Keratinocyte (primary cell): ENCODE measurements at regions not wholly inside any gene's neighbourhood (a gene's known extent, or its start where the extent isn't known, plus 50 kb on each side); places are given as distances from the start of the nearest gene placed in this dataset.

Source experiments
- DNase-seq: peaks from one replicate; pipeline ENCODE4 v3.0.0-alpha.2; 2011; ENCODE audit warnings: low read depth, missing footprints, low spot score
- FAIRE-seq: peaks from 2 replicates; lab custom pipeline; 2011; peaks lifted over from hg19 to GRCh38; lab: Jason Lieb, UNC
- H2AFZ ChIP-seq: 2 replicates; pipeline ENCODE4 v1.6.0; 2012; ENCODE audit warnings: low read length, control low read depth, inconsistent platforms; ENCODE audit not compliant: control insufficient read depth
- H3K27ac ChIP-seq: 2 replicates; pipeline ENCODE4 v1.5.1; 2011; ENCODE audit warnings: low read length; ENCODE audit not compliant: control insufficient read depth, insufficient read depth
- H3K27me3 ChIP-seq: 3 replicates; pipeline ENCODE4 v1.6.0; 2011; ENCODE audit warnings: low read length; ENCODE audit not compliant: control insufficient read depth, insufficient read depth; ENCODE audit errors: extremely low read depth
- H3K36me3 ChIP-seq, 2 experiments: 2 replicates in 1 of 2; 3 replicates in 1 of 2; pipeline ENCODE4 v1.5.1; 2011; ENCODE audit warnings: low read length in 2 of 2, mild to moderate bottlenecking in 1 of 2; ENCODE audit not compliant: control insufficient read depth in 2 of 2, insufficient read depth in 2 of 2; ENCODE audit errors: extremely low read depth in 1 of 2
- H3K4me1 ChIP-seq: 3 replicates; pipeline ENCODE4 v1.5.1; 2011; ENCODE audit warnings: low read length; ENCODE audit not compliant: control insufficient read depth, insufficient read depth; ENCODE audit errors: extremely low read depth
- H3K4me2 ChIP-seq: 3 replicates; pipeline ENCODE4 v1.6.0; 2011; ENCODE audit warnings: low read depth, low read length; ENCODE audit not compliant: control insufficient read depth, insufficient read depth; ENCODE audit errors: extremely low read depth
- H3K4me3 ChIP-seq, 3 experiments: fragments of 200-600 bp in 1 of 3; sonication (generic) in 1 of 3; 2 replicates in 2 of 3; 3 replicates in 1 of 3; pipeline ENCODE4 v1.5.1; 2011 to 2016; ENCODE audit warnings: low read length in 3 of 3, mild to moderate bottlenecking in 3 of 3, control low read depth in 2 of 3, inconsistent platforms in 1 of 3, low read depth in 1 of 3, mixed read lengths in 1 of 3, mixed run types in 1 of 3, moderate library complexity in 1 of 3; ENCODE audit not compliant: control insufficient read depth in 2 of 3, insufficient read depth in 2 of 3; ENCODE audit errors: extremely low read depth in 1 of 3
- H3K79me2 ChIP-seq: 2 replicates; pipeline ENCODE4 v1.6.0; 2012; ENCODE audit warnings: low read length; ENCODE audit not compliant: control insufficient read depth, insufficient read depth
- H3K9ac ChIP-seq: 3 replicates; pipeline ENCODE4 v1.6.0; 2011; ENCODE audit warnings: low read length; ENCODE audit not compliant: control insufficient read depth, insufficient read depth; ENCODE audit errors: extremely low read depth
- H3K9me1 ChIP-seq: 3 replicates; pipeline ENCODE4 v1.6.0; 2011; ENCODE audit warnings: low read length; ENCODE audit not compliant: control insufficient read depth, insufficient read depth; ENCODE audit errors: extremely low read depth
- H3K9me3 ChIP-seq: 2 replicates; pipeline ENCODE4 v1.5.1; 2012; ENCODE audit warnings: low read depth, low read length; ENCODE audit not compliant: control insufficient read depth
- H4K20me1 ChIP-seq: 3 replicates; pipeline ENCODE4 v1.6.0; 2011; ENCODE audit warnings: low read length; ENCODE audit not compliant: control insufficient read depth, insufficient read depth; ENCODE audit errors: extremely low read depth
- EZH2 ChIP-seq: IDR thresholded peaks from one replicate; pipeline ENCODE4 v1.6.1; 2012; ENCODE audit warnings: inconsistent platforms, mild to moderate bottlenecking, low read length, moderate library complexity
- dilution Hi-C: fragments of 300-500 bp; cut with MboI; formaldehyde crosslinking; loops from one replicate; pipeline ENCODE4 v1.7.0; 2020; ENCODE audit warnings: low sequenced_read_pairs; ENCODE audit not compliant: extremely low pct_ligation_motif_present
- TF ChIP-seq, protein P1 (sequence below), 3 experiments: IDR thresholded peaks in 1 of 3; conservative IDR thresholded peaks in 1 of 3; optimal IDR thresholded peaks in 1 of 3; 2 replicates in 2 of 3; 3 replicates in 1 of 3; pipeline versions ENCODE3 to v1.5.1; 2011; ENCODE audit warnings: low read length in 3 of 3, mild to moderate bottlenecking in 3 of 3, moderate library complexity in 2 of 3, control low read depth in 1 of 3, inconsistent platforms in 1 of 3; ENCODE audit not compliant: insufficient read depth in 2 of 3; ENCODE audit errors: extremely low read depth in 1 of 3

- dilution Hi-C loops, result no loop called here
- FAIRE-seq, result no peak
These were observed 51.8 kb upstream of the CASZ1 start for GRCh38 chr1:10848109-10848684.

DNA sequence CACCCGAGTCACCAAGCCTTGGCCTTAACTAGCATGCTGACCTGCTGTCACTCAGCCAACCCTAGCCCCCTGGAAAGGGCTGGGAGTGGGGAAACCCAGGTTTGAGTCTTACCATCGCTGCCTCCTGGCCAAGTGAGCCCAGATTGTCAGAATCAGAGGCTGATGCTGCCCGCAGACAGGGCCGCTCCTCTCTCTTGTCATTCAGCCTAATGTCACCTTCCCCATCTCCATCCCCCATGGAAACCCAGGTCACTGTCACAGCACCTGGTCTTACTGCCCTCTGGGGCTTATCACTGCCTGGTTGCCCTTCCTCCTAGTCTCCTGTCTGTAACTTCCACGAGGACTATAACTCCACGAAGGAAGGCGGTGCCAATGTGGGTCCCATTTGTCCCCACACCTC, 53.6 kb upstream of the CASZ1 start:
- H3K4me3 ChIP-seq, result no peak overlapping the region
- no peaks in the 10 kb centered on the region for H3K9me3 ChIP-seq
- FAIRE-seq (no peak), DNase-seq (no peak)
- no peaks in the 10 kb centered on the region for H3K9me1 ChIP-seq
- no peaks in the 10 kb centered on the region for H4K20me1 ChIP-seq
- no peak for TF ChIP-seq EZH2
- TF ChIP-seq, protein P1, sequence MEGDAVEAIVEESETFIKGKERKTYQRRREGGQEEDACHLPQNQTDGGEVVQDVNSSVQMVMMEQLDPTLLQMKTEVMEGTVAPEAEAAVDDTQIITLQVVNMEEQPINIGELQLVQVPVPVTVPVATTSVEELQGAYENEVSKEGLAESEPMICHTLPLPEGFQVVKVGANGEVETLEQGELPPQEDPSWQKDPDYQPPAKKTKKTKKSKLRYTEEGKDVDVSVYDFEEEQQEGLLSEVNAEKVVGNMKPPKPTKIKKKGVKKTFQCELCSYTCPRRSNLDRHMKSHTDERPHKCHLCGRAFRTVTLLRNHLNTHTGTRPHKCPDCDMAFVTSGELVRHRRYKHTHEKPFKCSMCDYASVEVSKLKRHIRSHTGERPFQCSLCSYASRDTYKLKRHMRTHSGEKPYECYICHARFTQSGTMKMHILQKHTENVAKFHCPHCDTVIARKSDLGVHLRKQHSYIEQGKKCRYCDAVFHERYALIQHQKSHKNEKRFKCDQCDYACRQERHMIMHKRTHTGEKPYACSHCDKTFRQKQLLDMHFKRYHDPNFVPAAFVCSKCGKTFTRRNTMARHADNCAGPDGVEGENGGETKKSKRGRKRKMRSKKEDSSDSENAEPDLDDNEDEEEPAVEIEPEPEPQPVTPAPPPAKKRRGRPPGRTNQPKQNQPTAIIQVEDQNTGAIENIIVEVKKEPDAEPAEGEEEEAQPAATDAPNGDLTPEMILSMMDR (optimal IDR thresholded peaks at IDR 0.05 in 1 of 3, IDR thresholded peaks at IDR 0.05 in 1 of 3, conservative IDR thresholded peaks at IDR 0.05 in 1 of 3; ENCODE audit: extremely low read depth in 1 of 3, insufficient read depth in 2 of 3, low read length in 3 of 3), result no peak
- H3K27ac ChIP-seq, result no peak overlapping the region
- H3K4me1 ChIP-seq, result peaks cover 9% of the 10 kb centered on the region
- dilution Hi-C loops, result no loop called here
- H3K79me2 ChIP-seq, result no peaks in the 10 kb centered on the region
- H3K36me3 ChIP-seq, result no peaks in the 10 kb centered on the region
- H3K9ac ChIP-seq, result no peak overlapping the region
- no peak overlapping the region for H3K4me2 ChIP-seq
- no peak overlapping the region for H2AFZ ChIP-seq
- no peaks in the 10 kb centered on the region for H3K27me3 ChIP-seq

More at GRCh38 chr1:10848109-10848684, 51.8 kb upstream of the CASZ1 start:
- H3K36me3 ChIP-seq, result no peaks in the 10 kb centered on the region
- H3K27me3 ChIP-seq, result no peaks in the 10 kb centered on the region
- H3K27ac ChIP-seq, result no peak overlapping the region
- no peaks in the 10 kb centered on the region for H3K79me2 ChIP-seq
- no peaks in the 10 kb centered on the region for H4K20me1 ChIP-seq
- no peak overlapping the region for H2AFZ ChIP-seq
- DNase-seq, result no peak
- TF ChIP-seq, protein P1 (optimal IDR thresholded peaks at IDR 0.05 in 1 of 3, IDR thresholded peaks at IDR 0.05 in 1 of 3, conservative IDR thresholded peaks at IDR 0.05 in 1 of 3; ENCODE audit: extremely low read depth in 1 of 3, insufficient read depth in 2 of 3, low read length in 3 of 3), result no peak
- no peak for TF ChIP-seq EZH2
- H3K9me1 ChIP-seq, result no peaks in the 10 kb centered on the region
- no peak overlapping the region for H3K4me3 ChIP-seq
- peaks cover 9% of the 10 kb centered on the region for H3K4me1 ChIP-seq
- no peak overlapping the region for H3K4me2 ChIP-seq
- no peak overlapping the region for H3K9ac ChIP-seq
- no peaks in the 10 kb centered on the region for H3K9me3 ChIP-seq
